ENCODE measurements at regions not wholly inside any gene's neighbourhood (a gene's known extent, or its start where the extent isn't known, plus 50 kb on each side); places are given as distances from the start of the nearest gene placed in this dataset.

DNA sequence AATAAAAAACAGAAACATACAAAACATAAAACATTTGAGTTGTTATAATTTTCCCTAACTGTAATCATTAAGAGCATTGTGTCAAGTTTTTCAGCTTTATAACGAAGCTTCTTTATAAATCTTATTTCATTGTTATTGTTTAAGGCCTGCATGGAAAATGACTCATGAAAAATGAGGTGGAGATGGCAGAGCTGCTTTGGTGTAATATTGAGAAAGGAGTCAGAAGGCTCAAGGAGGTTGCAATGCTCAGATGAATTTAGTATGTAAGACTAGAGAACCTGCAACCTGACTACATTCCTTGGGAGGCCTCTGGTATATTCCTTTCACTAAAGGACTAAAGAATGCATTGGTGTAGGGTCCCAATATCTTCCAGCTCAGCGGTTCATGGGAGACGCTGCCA is 61.5 kb downstream of the TMEM30B start:
- Histone ChIP-seq H2BK15ac (ENCODE audit: low read length) (no peak overlapping the region), H4K20me1 (replicated peaks in 1 of 2; ENCODE audit: control insufficient read depth in 1 of 2, insufficient read depth in 2 of 2, low read length in 2 of 2) (no peaks in the 10 kb centered on the region), H3K9me3 (ENCODE audit: insufficient read depth in 2 of 2, low read depth in 1 of 2, low read length in 1 of 2) (no peaks in the 10 kb centered on the region), H2BK20ac (ENCODE audit: low read length) (no peak overlapping the region), H3K36me3 (ENCODE audit: control insufficient read depth in 2 of 4, insufficient read depth in 4 of 4, low read length in 3 of 4) (no peaks in the 10 kb centered on the region), H3K4ac (replicated peaks; ENCODE audit: insufficient read length, low read depth, low read length) (no peak overlapping the region), H2BK5ac (ENCODE audit: low read depth, low read length) (no peak overlapping the region), H2AFZ (ENCODE audit: low read length) (no peak overlapping the region), H3K79me2 (ENCODE audit: control insufficient read depth in 1 of 2, insufficient read depth in 2 of 2, low read length in 2 of 2) (no peaks in the 10 kb centered on the region), H3K9ac (replicated peaks in 1 of 4; ENCODE audit: extremely low read depth in 1 of 4, low read depth in 3 of 4, low read length in 3 of 4) (no peak overlapping the region), H2BK12ac (ENCODE audit: low read depth, low read length) (no peak overlapping the region), H4K5ac (ENCODE audit: insufficient read length, low read depth, low read length) (no peak overlapping the region), H3K18ac (ENCODE audit: extremely low read depth, low read length) (no peak overlapping the region), H3K56ac (replicated peaks; ENCODE audit: insufficient read length, low read depth, low read length) (no peak overlapping the region), H3K14ac (ENCODE audit: insufficient read length) (no peak overlapping the region), H2AK5ac (ENCODE audit: low read depth, low read length) (no peak overlapping the region), H3K4me3 (ENCODE audit: extremely low read depth in 1 of 4, insufficient read depth in 2 of 4, low read depth in 3 of 4, low read length in 4 of 4) (no peak overlapping the region), H3K23ac (ENCODE audit: insufficient read length) (no peak overlapping the region), H4K8ac (ENCODE audit: extremely low read depth, insufficient read depth, low read length) (no peak overlapping the region), H4K91ac (replicated peaks; ENCODE audit: insufficient read length, low read length) (no peak overlapping the region), H3K4me2 (ENCODE audit: insufficient read depth in 1 of 2, low read depth in 2 of 2, low read length in 2 of 2) (no peak overlapping the region), H3K79me1 (ENCODE audit: low read depth, low read length) (no peaks in the 10 kb centered on the region), H3K4me1 (replicated peaks in 1 of 4; ENCODE audit: control insufficient read depth in 3 of 4, insufficient read depth in 4 of 4, low read length in 3 of 4) (peaks cover 0 to 13% (median 6%) of the 10 kb centered on the region in 4 experiments; a peak in 4 of 7 replicates), H3K27me3 (replicated peaks in 1 of 4; ENCODE audit: control insufficient read depth in 3 of 4, extremely low read depth in 1 of 4, insufficient read depth in 3 of 4, low read length in 3 of 4) (no peaks in the 10 kb centered on the region), H3K23me2 (ENCODE audit: low read depth, low read length) (no peaks in the 10 kb centered on the region), H2BK120ac (replicated peaks; ENCODE audit: low read depth, low read length) (no peak overlapping the region), H3K27ac (ENCODE audit: low read depth, low read length) (no peak overlapping the region)
- 92% methylated on average over 3 of the region's 3 CpGs; no CpG with 5 or more reads in 1 of the 2 experiments for WGBS, 2 experiments (ENCODE audit: extremely low coverage in 1 of 2, insufficient coverage in 1 of 2, insufficient read length in 1 of 2, insufficient replicate concordance in 2 of 2, low coverage in 1 of 2, low lambda C conversion rate in 2 of 2, missing lambda C conversion rate in 1 of 2)
- ChIA-PET CTCF (ENCODE audit: partially characterized antibody) (interaction anchor here (1.7 to 2.8 kb wide), 2 partner anchors 15 to 193 kb away, joined by 3 to 16 read pairs; no protein-coding TSS in a partner anchor), POLR2A (ENCODE audit: partially characterized antibody) (interaction anchor here (0.6 kb wide), 1 partner anchor 333 kb away, joined by 3 read pairs; no protein-coding TSS in a partner anchor)
- no peak for FAIRE-seq
- TF ChIP-seq SUZ12 (IDR thresholded peaks at IDR 0.05; ENCODE audit: low read length): no peak
- DNase-seq (ENCODE audit: low read depth in 1 of 2, low spot score in 2 of 2): no peak
